Mesendoderm (in vitro differentiated cells): ENCODE measurements at regions not wholly inside any gene's neighbourhood (a gene's known extent, or its start where the extent isn't known, plus 50 kb on each side); places are given as distances from the start of the nearest gene placed in this dataset.

Experiments used
- DNase-seq: peaks from one replicate; pipeline ENCODE4 v3.0.0; 2013
- H2AK5ac ChIP-seq: 2 replicates; pipeline ENCODE4 v1.6.1; 2013; ENCODE audit warnings: low read length, inconsistent platforms
- H2BK120ac ChIP-seq: 2 replicates; pipeline ENCODE4 v1.6.1; 2013; ENCODE audit warnings: low read depth, mild to moderate bottlenecking, low read length, moderate library complexity, mixed read lengths
- H2BK15ac ChIP-seq: replicated peaks from 2 replicates; pipeline ENCODE4 v1.6.1; 2013; ENCODE audit warnings: low read depth, mild to moderate bottlenecking, moderate library complexity
- H2BK5ac ChIP-seq: 2 replicates; pipeline ENCODE4 v1.6.1; 2013; ENCODE audit warnings: low read length, inconsistent platforms
- H3K18ac ChIP-seq: 2 replicates; pipeline ENCODE4 v1.6.1; 2013; ENCODE audit warnings: mild to moderate bottlenecking, low read length, mixed read lengths
- H3K23ac ChIP-seq: one replicate; pipeline ENCODE4 v1.6.1; 2013; ENCODE audit warnings: low read length
- H3K27ac ChIP-seq: 2 replicates; pipeline ENCODE4 v1.5.1; 2013; ENCODE audit warnings: low read depth, mild to moderate bottlenecking, inconsistent platforms, low read length, moderate library complexity
- H3K27me3 ChIP-seq: 2 replicates; pipeline ENCODE4 v1.6.1; 2013; ENCODE audit warnings: low read length, control low read depth, mild to moderate bottlenecking, inconsistent platforms; ENCODE audit not compliant: insufficient read depth, poor library complexity
- H3K36me3 ChIP-seq: 2 replicates; pipeline ENCODE4 v1.6.1; 2013; ENCODE audit warnings: low read length, inconsistent platforms; ENCODE audit not compliant: control insufficient read depth, insufficient read depth
- H3K4ac ChIP-seq: one replicate; pipeline ENCODE4 v1.6.1; 2013; ENCODE audit warnings: low read depth, mild to moderate bottlenecking, low read length, moderate library complexity
- H3K4me1 ChIP-seq: 2 replicates; pipeline ENCODE4 v1.6.1; 2013; ENCODE audit warnings: low read depth, low read length, inconsistent platforms; ENCODE audit not compliant: control insufficient read depth
- H3K4me2 ChIP-seq: 2 replicates; pipeline ENCODE4 v1.6.1; 2013; ENCODE audit warnings: low read length
- H3K4me3 ChIP-seq: 2 replicates; pipeline ENCODE4 v1.5.1; 2013; ENCODE audit warnings: mild to moderate bottlenecking, low read length
- H3K56ac ChIP-seq: one replicate; pipeline ENCODE4 v1.6.1; 2013; ENCODE audit warnings: low read length
- H3K79me1 ChIP-seq: 2 replicates; pipeline ENCODE4 v1.6.1; 2013; ENCODE audit warnings: low read length, inconsistent platforms
- H3K79me2 ChIP-seq: 2 replicates; pipeline ENCODE4 v1.6.1; 2013; ENCODE audit warnings: mild to moderate bottlenecking, low read length; ENCODE audit not compliant: control insufficient read depth, insufficient read depth
- H3K9ac ChIP-seq: 2 replicates; pipeline ENCODE4 v1.6.1; 2013; ENCODE audit warnings: low read length, inconsistent platforms
- H4K5ac ChIP-seq: one replicate; pipeline ENCODE4 v1.6.1; 2013; ENCODE audit warnings: low read length
- H4K8ac ChIP-seq: one replicate; pipeline ENCODE4 v1.6.1; 2013; ENCODE audit warnings: low read depth, mild to moderate bottlenecking, control low read depth, low read length, moderate library complexity
- WGBS: extraction: QIAGEN DNeasy Blood & Tissue Kit; methylation state at CpG from one replicate; pipeline ENCODE4 v1.1.7; 2013; ENCODE audit warnings: low lambda C conversion rate, missing lambda C conversion rate; ENCODE audit not compliant: insufficient coverage; ENCODE audit errors: extremely low coverage; 5-methylcytosine and 5-hydroxymethylcytosine counted together

DNA sequence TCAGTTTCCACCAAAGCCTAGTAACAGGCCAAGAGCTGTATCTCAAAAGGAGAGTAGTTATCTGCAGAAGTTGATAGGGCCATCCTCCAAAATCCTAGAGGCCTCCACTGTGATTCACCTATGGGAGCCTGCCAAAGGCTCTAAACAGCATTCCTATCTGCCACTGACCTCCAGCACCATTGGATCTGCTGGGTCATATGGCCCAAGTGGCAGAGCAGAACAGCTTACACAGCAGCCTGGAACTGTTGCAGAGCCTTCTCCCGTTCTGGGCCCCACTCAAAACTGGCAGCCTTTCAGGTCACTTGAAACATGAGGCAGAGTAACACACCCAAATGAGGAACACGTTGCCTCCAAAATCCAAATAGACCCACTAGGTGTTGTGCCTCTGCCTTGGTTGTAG, 345.2 kb upstream of the RND3 start:
- H3K79me1 ChIP-seq = no peaks in the 10 kb centered on the region
- no peak overlapping the region for H3K56ac ChIP-seq
- H3K9ac ChIP-seq = no peak overlapping the region
- H2AK5ac ChIP-seq = no peak overlapping the region
- no peaks in the 10 kb centered on the region for H3K27me3 ChIP-seq
- no peak overlapping the region for H2BK5ac ChIP-seq
- no peak overlapping the region for H3K4ac ChIP-seq
- no peak overlapping the region for H2BK15ac ChIP-seq
- H3K27ac ChIP-seq = no peak overlapping the region
- H3K4me1 ChIP-seq = no peaks in the 10 kb centered on the region
- no peaks in the 10 kb centered on the region for H3K79me2 ChIP-seq
- H3K18ac ChIP-seq = no peak overlapping the region
- no peak overlapping the region for H2BK120ac ChIP-seq
- no peak overlapping the region for H3K4me3 ChIP-seq
- no peak overlapping the region for H4K8ac ChIP-seq
- H3K36me3 ChIP-seq = no peaks in the 10 kb centered on the region
- H3K23ac ChIP-seq = no peak overlapping the region
- no peak overlapping the region for H4K5ac ChIP-seq
- H3K4me2 ChIP-seq = no peak overlapping the region
- no peak for DNase-seq
- no CpG with 5 or more reads among the region's 2 CpGs for WGBS

DNA sequence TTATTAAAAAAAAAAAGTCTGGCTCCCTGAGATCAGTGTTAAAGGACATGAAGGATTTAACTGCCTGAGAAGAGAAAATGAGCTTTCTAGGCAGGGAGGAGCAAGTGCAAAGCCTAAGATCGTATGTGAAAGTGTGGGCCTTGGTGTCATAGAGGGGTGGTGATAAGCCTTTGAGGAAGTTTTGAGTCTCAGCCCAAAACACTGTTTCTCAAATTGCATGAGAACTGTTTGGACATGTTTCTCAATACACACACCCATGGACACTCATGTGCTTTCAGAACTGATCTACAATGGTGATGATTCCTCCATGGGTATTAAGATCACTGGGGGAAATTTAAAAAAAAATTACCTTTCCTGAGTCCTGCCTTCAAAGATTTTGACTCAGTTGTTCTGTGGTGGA, 336.7 kb upstream of the RND3 start:
- no peaks in the 10 kb centered on the region for H3K79me1 ChIP-seq
- H3K4ac ChIP-seq = no peak overlapping the region
- no peak overlapping the region for H2BK15ac ChIP-seq
- WGBS = no CpG with 5 or more reads among the region's 1 CpG
- H3K27me3 ChIP-seq = no peaks in the 10 kb centered on the region
- no peak overlapping the region for H3K23ac ChIP-seq
- H3K36me3 ChIP-seq = no peaks in the 10 kb centered on the region
- H3K4me2 ChIP-seq = no peak overlapping the region
- H2BK120ac ChIP-seq = no peak overlapping the region
- no peak overlapping the region for H2AK5ac ChIP-seq
- no peak overlapping the region for H3K9ac ChIP-seq
- no peak for DNase-seq
- no peak overlapping the region for H3K18ac ChIP-seq
- H4K8ac ChIP-seq = no peak overlapping the region
- H3K56ac ChIP-seq = no peak overlapping the region
- H3K4me1 ChIP-seq = no peaks in the 10 kb centered on the region
- no peaks in the 10 kb centered on the region for H3K79me2 ChIP-seq
- H3K4me3 ChIP-seq = no peak overlapping the region
- H4K5ac ChIP-seq = no peak overlapping the region
- H2BK5ac ChIP-seq = no peak overlapping the region
- no peak overlapping the region for H3K27ac ChIP-seq

DNA sequence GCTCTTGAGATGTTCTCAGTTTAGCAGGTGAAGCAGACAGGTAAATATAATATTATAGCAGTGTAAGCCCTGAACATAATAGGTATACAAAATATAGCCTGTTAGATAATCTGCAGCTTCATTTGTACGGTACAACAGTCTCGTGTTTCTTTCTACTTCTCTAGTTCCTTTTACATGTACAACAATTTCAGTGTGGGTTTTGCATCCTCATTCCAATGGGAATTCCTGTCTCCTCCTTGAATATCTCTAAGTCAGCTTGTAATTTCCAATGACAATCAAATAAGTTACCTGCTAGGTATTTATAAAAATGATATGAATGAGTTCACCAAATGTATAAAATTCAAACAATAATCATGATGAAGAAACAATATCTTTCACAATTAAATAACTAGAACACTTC, 330.0 kb upstream of the RND3 start:
- no peak for DNase-seq
- no peak overlapping the region for H3K27ac ChIP-seq
- H3K4ac ChIP-seq = no peak overlapping the region
- H3K79me1 ChIP-seq = no peaks in the 10 kb centered on the region
- no peak overlapping the region for H4K5ac ChIP-seq
- no peak overlapping the region for H2BK120ac ChIP-seq
- no peaks in the 10 kb centered on the region for H3K27me3 ChIP-seq
- H3K9ac ChIP-seq = no peak overlapping the region
- no peak overlapping the region for H3K4me2 ChIP-seq
- no peak overlapping the region for H3K4me3 ChIP-seq
- H3K4me1 ChIP-seq = no peaks in the 10 kb centered on the region
- no peak overlapping the region for H2BK15ac ChIP-seq
- H2BK5ac ChIP-seq = no peak overlapping the region
- H3K36me3 ChIP-seq = no peaks in the 10 kb centered on the region
- H4K8ac ChIP-seq = no peak overlapping the region
- no peak overlapping the region for H3K23ac ChIP-seq
- H2AK5ac ChIP-seq = no peak overlapping the region
- no CpG with 5 or more reads among the region's 2 CpGs for WGBS
- no peaks in the 10 kb centered on the region for H3K79me2 ChIP-seq
- no peak overlapping the region for H3K56ac ChIP-seq
- H3K18ac ChIP-seq = no peak overlapping the region

DNA sequence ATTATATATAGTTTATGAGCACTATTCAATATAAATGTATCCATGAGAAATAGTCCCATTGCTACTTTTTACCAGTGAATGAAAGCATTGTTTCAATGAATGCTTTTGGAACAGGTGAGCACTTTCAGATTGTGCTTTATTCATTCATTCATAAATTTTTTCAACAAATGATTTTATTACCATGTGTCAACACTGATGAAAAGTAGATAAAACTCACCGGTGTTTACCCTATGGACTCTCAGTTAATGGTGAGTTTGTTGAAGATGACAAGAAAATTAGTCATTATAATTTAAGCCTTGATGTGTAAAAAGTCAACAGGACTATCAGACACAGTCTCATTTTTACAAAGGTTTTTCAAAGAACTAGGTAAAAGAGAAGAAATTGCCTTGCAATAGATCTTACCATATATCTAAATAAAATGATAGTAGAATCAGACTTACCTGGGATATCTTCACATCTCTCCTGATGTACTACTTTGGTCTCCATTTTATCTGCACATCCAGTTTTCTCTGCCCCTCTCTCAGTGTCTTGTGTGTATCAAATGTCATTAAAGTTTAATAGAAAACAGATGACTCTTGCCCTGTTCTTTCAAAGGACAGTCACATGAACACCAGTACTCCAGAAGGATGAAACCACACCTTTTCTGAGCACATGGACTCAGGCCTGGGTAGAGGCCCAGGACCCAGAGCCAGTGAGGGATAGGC, 325.3 kb upstream of the RND3 start:
- Histone ChIP-seq H4K8ac (no peak overlapping the region), H3K4me3 (no peak overlapping the region), H3K36me3 (no peaks in the 10 kb centered on the region), H2BK120ac (no peak overlapping the region), H3K9ac (no peak overlapping the region), H2BK5ac (no peak overlapping the region), H3K27ac (no peak overlapping the region), H3K79me1 (no peaks in the 10 kb centered on the region), H3K27me3 (no peaks in the 10 kb centered on the region), H3K4ac (no peak overlapping the region), H3K23ac (no peak overlapping the region), H2BK15ac (no peak overlapping the region), H3K56ac (no peak overlapping the region), H2AK5ac (no peak overlapping the region), H3K4me2 (no peak overlapping the region), H3K4me1 (no peaks in the 10 kb centered on the region), H3K18ac (no peak overlapping the region), H4K5ac (no peak overlapping the region), H3K79me2 (no peaks in the 10 kb centered on the region)
- no peak for DNase-seq
- WGBS = no CpG with 5 or more reads among the region's 1 CpG

DNA sequence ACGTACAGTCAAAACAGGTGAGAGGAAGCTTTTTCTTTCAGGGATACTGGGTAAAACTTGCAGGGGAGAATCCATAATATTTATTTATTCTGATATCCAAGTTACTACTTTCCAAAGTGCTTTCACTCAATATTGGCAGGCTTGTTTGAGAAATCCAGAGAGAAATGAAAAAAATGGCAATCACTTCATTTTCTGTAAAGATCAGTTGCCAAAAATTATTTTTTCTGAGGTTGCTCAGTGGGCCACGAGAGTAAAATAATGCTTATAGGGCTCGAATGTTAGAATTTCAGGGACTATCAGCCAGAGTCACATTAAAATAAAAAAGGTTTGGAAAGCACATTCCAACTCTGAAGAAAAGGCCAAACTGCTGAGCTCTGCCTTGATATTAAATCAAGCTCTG, 324.6 kb upstream of the RND3 start:
- Histone ChIP-seq H3K4me1 (no peaks in the 10 kb centered on the region), H3K9ac (no peak overlapping the region), H3K4me3 (no peak overlapping the region), H3K4me2 (no peak overlapping the region), H3K79me1 (no peaks in the 10 kb centered on the region), H2BK120ac (no peak overlapping the region), H2BK5ac (no peak overlapping the region), H2BK15ac (no peak overlapping the region), H3K79me2 (no peaks in the 10 kb centered on the region), H4K8ac (no peak overlapping the region), H3K23ac (no peak overlapping the region), H3K18ac (no peak overlapping the region), H2AK5ac (no peak overlapping the region), H3K27me3 (no peaks in the 10 kb centered on the region), H3K4ac (no peak overlapping the region), H3K56ac (no peak overlapping the region), H4K5ac (no peak overlapping the region), H3K27ac (no peak overlapping the region), H3K36me3 (no peaks in the 10 kb centered on the region)
- no peak for DNase-seq
- no CpG with 5 or more reads among the region's 3 CpGs for WGBS

DNA sequence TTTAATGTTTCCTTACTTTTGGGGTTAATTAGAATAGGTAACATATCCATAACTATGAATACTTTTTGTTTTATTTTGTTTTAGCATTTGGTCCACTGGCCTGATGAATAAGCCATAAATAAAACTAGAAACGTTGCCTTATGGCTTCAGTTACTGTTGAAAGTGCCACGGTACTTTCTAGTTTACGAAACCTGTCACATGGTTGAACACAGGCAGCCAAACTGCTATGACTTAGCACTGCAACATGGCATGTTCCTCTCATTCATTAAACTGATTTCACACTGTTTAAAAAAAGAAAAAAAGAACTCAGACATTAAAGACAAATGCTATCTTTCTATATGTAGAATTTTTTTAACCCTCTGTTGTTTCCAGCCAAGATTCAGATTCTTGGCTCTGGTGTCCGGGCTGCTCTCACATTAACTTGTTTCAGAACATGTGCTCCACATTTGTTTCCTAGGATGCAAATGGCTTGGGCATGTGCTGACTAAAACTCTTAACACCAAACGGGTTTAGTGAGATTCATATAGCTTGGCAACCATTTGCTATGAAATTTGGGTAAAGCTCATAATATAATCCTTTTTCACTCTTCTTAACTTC, 323.9 kb upstream of the RND3 start:
- DNase-seq = no peak
- no CpG with 5 or more reads among the region's 5 CpGs for WGBS
- Histone ChIP-seq H3K9ac (no peak overlapping the region), H3K18ac (no peak overlapping the region), H3K27ac (no peak overlapping the region), H3K23ac (no peak overlapping the region), H4K8ac (no peak overlapping the region), H3K36me3 (no peaks in the 10 kb centered on the region), H3K79me1 (no peaks in the 10 kb centered on the region), H3K4me1 (no peaks in the 10 kb centered on the region), H3K4ac (no peak overlapping the region), H2BK5ac (no peak overlapping the region), H4K5ac (no peak overlapping the region), H3K4me2 (no peak overlapping the region), H3K56ac (no peak overlapping the region), H3K79me2 (no peaks in the 10 kb centered on the region), H3K27me3 (no peaks in the 10 kb centered on the region), H2BK120ac (no peak overlapping the region), H2AK5ac (no peak overlapping the region), H3K4me3 (no peak overlapping the region), H2BK15ac (no peak overlapping the region)
